ENCODE measurements at regions not wholly inside any gene's neighbourhood (a gene's known extent, or its start where the extent isn't known, plus 50 kb on each side); places are given as distances from the start of the nearest gene placed in this dataset.

GRCh38 chr10:43912469-43912868, 263.8 kb upstream of the ZNF32 start:
- ATAC-seq, result no peak

More at GRCh38 chr10:43912469-43912868, 263.8 kb upstream of the ZNF32 start:
- Histone ChIP-seq H3K9me3 (no peaks in the 10 kb centered on the region), H3K4me2 (no peak overlapping the region), H3K4me3 (no peak overlapping the region), H3K27ac (no peak overlapping the region), H3K4me1 (no peaks in the 10 kb centered on the region)
- 7% methylated on average over 3 of the region's 3 CpGs for WGBS (ENCODE audit: missing lambda C conversion rate)
- no peak for FAIRE-seq
- DNase-seq (ENCODE audit: low read depth in 1 of 2, low spot score in 1 of 2), result no peak
- TF ChIP-seq RAD21 (conservative IDR thresholded peaks at IDR 0.05 in 1 of 2, IDR thresholded peaks at IDR 0.05 in 1 of 2), result no peak
- TF ChIP-seq HMGXB4 (CRISPR knock-in tag; IDR thresholded peaks at IDR 0.05; ENCODE audit: borderline replicate concordance), result no peak
- TF ChIP-seq CHD4 (IDR thresholded peaks at IDR 0.05; ENCODE audit: borderline replicate concordance), result no peak
- no peak for TF ChIP-seq REST (IDR thresholded peaks at IDR 0.05)
- no peak for TF ChIP-seq CBX2 (IDR thresholded peaks at IDR 0.05; ENCODE audit: borderline replicate concordance, low read depth)
- TF ChIP-seq ESRRA (IDR thresholded peaks at IDR 0.05; ENCODE audit: borderline replicate concordance, low read length), result no peak
- no peak for TF ChIP-seq KDM1A (IDR thresholded peaks at IDR 0.05; ENCODE audit: low read depth)
- TF ChIP-seq EHF (CRISPR knock-in tag; IDR thresholded peaks at IDR 0.05), result no peak
- no peak for TF ChIP-seq PHF8 (IDR thresholded peaks at IDR 0.05; ENCODE audit: borderline replicate concordance, low read depth)
- no peak for TF ChIP-seq ZSCAN20 (CRISPR knock-in tag; IDR thresholded peaks at IDR 0.05)
- no peak for TF ChIP-seq ELK1 (IDR thresholded peaks at IDR 0.05; ENCODE audit: low read depth, low read length)
- TF ChIP-seq FOSL2 (IDR thresholded peaks at IDR 0.05), result no peak
- no peak for TF ChIP-seq FOSL2 (CRISPR knock-in tag; IDR thresholded peaks at IDR 0.05)
- TF ChIP-seq PBX3 (IDR thresholded peaks at IDR 0.05), result no peak
- TF ChIP-seq NR3C1 (IDR thresholded peaks at IDR 0.05), result no peak
- no peak for TF ChIP-seq SMC3 (IDR thresholded peaks at IDR 0.05)
- TF ChIP-seq BHLHE40 (IDR thresholded peaks at IDR 0.05; ENCODE audit: low read depth, low read length), result no peak
- TF ChIP-seq GATA3 (IDR thresholded peaks at IDR 0.05; ENCODE audit: borderline replicate concordance), result no peak
- TF ChIP-seq JUN (IDR thresholded peaks at IDR 0.05), result no peak
- TF ChIP-seq HES2 (IDR thresholded peaks at IDR 0.05), result no peak
- POLR2A ChIA-PET, result no interaction called here
- CTCF ChIA-PET, result interaction anchor here (1.1 kb wide), 2 partner anchors 9 to 223 kb away, joined by 3 read pairs; no protein-coding TSS in a partner anchor
